IPS-20b (cell line): ENCODE measurements at regions not wholly inside any gene's neighbourhood (a gene's known extent, or its start where the extent isn't known, plus 50 kb on each side); places are given as distances from the start of the nearest gene placed in this dataset.
"Not testable (repeated sequence)": the region's sequence is repeated elsewhere in the genome, so short reads cannot be mapped to it uniquely, and the experiment has no call there.

ENCODE experiments used
- H3K27ac ChIP-seq: one replicate; pipeline ENCODE4 v1.5.1; 2013; ENCODE audit warnings: low read length
- H3K27me3 ChIP-seq: 2 replicates; pipeline ENCODE4 v1.6.1; 2013; ENCODE audit warnings: mild to moderate bottlenecking, low read length, inconsistent platforms; ENCODE audit not compliant: insufficient read depth
- H3K36me3 ChIP-seq: 2 replicates; pipeline ENCODE4 v1.6.1; 2013; ENCODE audit warnings: low read depth, mild to moderate bottlenecking, inconsistent platforms, low read length, moderate library complexity; ENCODE audit not compliant: insufficient read depth
- H3K4me1 ChIP-seq: 2 replicates; pipeline ENCODE4 v1.6.1; 2013; ENCODE audit warnings: mild to moderate bottlenecking, control low read depth, inconsistent platforms, low read length, moderate library complexity; ENCODE audit not compliant: insufficient read depth
- H3K4me3 ChIP-seq: 2 replicates; pipeline ENCODE4 v1.5.1; 2013; ENCODE audit warnings: mild to moderate bottlenecking, low read length, inconsistent platforms
- H3K9ac ChIP-seq: 2 replicates; pipeline ENCODE4 v1.6.1; 2013; ENCODE audit warnings: low read depth, mild to moderate bottlenecking, inconsistent platforms, low read length, moderate library complexity
- H3K9me3 ChIP-seq: 2 replicates; pipeline ENCODE4 v1.6.1; 2013; ENCODE audit warnings: mild to moderate bottlenecking, low read depth, low read length, inconsistent platforms; ENCODE audit not compliant: insufficient read depth

DNA sequence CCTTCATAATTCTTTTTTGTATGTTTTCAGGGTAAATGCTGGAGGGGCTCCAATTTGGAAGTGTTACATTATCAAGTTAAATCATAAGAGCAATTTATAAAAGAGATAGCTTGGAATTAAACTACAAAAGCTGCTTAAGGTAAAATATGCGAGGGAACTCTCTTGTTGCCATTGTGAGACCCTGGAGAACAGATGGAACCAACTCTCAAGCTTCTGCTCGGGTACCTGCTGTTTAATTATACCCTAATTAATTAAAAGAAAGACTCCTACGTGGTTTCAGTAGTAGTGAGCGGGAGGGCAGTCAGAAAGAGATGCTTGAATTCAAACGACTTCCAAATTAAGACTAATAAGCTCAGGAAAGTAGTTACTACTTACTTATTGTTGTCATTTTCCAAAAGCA, 313.1 kb upstream of the TACR3 start:
- Histone ChIP-seq H3K9me3 (no peaks in the 10 kb centered on the region), H3K9ac (no peak overlapping the region), H3K27ac (no peak overlapping the region), H3K36me3 (no peaks in the 10 kb centered on the region), H3K4me1 (no peaks in the 10 kb centered on the region), H3K27me3 (no peaks in the 10 kb centered on the region), H3K4me3 (no peak overlapping the region)

- Histone ChIP-seq H3K36me3 (no peaks in the 10 kb centered on the region), H3K4me3 (no peak overlapping the region), H3K9ac (no peak overlapping the region), H3K27me3 (no peaks in the 10 kb centered on the region), H3K9me3 (no peaks in the 10 kb centered on the region), H3K27ac (no peak overlapping the region), H3K4me1 (no peaks in the 10 kb centered on the region)
Observed at GRCh38 chr4:104025251-104025650, 305.5 kb upstream of the TACR3 start.

DNA sequence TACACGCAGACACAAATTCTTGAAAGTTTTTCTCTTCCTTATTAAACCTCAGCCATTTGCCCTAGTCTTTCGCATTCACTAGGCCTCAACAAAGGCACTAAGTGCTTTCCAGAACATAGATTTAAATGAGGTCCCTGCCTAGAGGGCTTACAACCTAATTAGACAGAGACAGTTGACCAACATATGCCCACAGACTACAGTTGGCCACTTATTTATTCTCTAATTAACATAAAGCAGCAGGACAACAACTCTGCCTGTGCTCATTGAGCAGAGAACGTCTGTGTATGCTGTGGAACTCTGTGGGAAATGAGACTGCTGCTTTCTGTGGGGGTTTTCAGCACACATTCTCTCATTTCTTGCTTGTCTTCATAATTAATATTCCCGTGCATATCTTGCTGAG, 303.0 kb upstream of the TACR3 start:
- H3K9ac ChIP-seq, result no peak overlapping the region
- H3K36me3 ChIP-seq, result no peaks in the 10 kb centered on the region
- no peaks in the 10 kb centered on the region for H3K27me3 ChIP-seq
- H3K27ac ChIP-seq, result no peak overlapping the region
- H3K4me3 ChIP-seq, result no peak overlapping the region
- no peaks in the 10 kb centered on the region for H3K9me3 ChIP-seq
- no peaks in the 10 kb centered on the region for H3K4me1 ChIP-seq

GRCh38 chr4:104022226-104022625, 302.4 kb upstream of the TACR3 start:
- Histone ChIP-seq H3K36me3 (no peaks in the 10 kb centered on the region), H3K27ac (no peak overlapping the region), H3K4me3 (no peak overlapping the region), H3K27me3 (no peaks in the 10 kb centered on the region), H3K4me1 (no peaks in the 10 kb centered on the region), H3K9ac (no peak overlapping the region), H3K9me3 (no peaks in the 10 kb centered on the region)

DNA sequence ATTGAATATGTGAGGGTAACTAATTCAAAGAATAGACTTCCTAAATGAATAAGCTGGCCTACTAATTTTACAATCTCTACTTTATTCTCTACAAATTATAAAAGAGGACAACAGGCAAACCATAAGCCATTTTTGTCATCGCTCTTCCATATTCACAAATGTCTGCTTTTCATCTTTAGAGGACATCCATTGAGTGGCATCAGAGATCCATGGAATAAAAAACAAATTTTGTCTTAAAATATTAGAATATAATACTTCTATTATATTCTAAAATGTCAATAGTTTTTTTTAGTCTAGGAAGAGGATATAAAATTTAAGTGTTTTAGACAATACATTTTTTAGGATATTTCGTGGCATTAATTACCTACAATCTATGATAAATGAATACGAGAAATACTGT, 300.9 kb upstream of the TACR3 start:
- no peaks in the 10 kb centered on the region for H3K27me3 ChIP-seq

GRCh38 chr4:104017213-104017612, 297.4 kb upstream of the TACR3 start:
- no peak overlapping the region for H3K4me3 ChIP-seq
- H3K9me3 ChIP-seq, result no peaks in the 10 kb centered on the region
- H3K4me1 ChIP-seq, result no peaks in the 10 kb centered on the region
- H3K9ac ChIP-seq, result no peak overlapping the region
- no peaks in the 10 kb centered on the region for H3K36me3 ChIP-seq
- no peak overlapping the region for H3K27ac ChIP-seq
- no peaks in the 10 kb centered on the region for H3K27me3 ChIP-seq

More for the DNA sequence above, 300.9 kb upstream of the TACR3 start:
- Histone ChIP-seq H3K9ac (no peak overlapping the region), H3K4me1 (no peaks in the 10 kb centered on the region), H3K36me3 (no peaks in the 10 kb centered on the region), H3K9me3 (no peaks in the 10 kb centered on the region), H3K27ac (no peak overlapping the region), H3K4me3 (no peak overlapping the region)

DNA sequence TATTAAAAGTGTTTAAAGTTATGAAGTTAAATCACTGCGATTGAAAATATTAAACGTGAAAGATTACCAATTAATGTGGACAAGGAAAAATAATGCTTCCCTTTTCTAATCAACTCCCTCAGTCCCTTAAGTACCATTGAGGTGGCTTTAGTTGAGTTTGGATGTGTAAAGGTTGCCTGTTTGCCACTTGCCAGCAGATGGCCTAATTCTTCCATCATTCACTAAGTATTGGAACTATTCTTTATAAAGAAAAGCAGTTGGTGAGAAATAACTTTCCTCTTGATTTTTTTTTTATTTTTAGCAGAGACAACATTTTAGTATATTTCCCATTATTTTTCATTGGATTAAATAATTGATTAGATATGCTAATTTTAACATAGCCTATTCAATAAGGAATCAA, 295.9 kb upstream of the TACR3 start:
- no peak overlapping the region for H3K27ac ChIP-seq
- no peak overlapping the region for H3K4me3 ChIP-seq
- no peaks in the 10 kb centered on the region for H3K27me3 ChIP-seq
- no peaks in the 10 kb centered on the region for H3K36me3 ChIP-seq
- no peak overlapping the region for H3K9ac ChIP-seq
- no peaks in the 10 kb centered on the region for H3K9me3 ChIP-seq
- H3K4me1 ChIP-seq, result no peaks in the 10 kb centered on the region

- Histone ChIP-seq H3K27ac (no peak overlapping the region), H3K27me3 (no peaks in the 10 kb centered on the region), H3K9me3 (no peaks in the 10 kb centered on the region), H3K9ac (no peak overlapping the region), H3K4me1 (no peaks in the 10 kb centered on the region), H3K36me3 (no peaks in the 10 kb centered on the region), H3K4me3 (no peak overlapping the region)
Observed at GRCh38 chr4:104010722-104011121, 290.9 kb upstream of the TACR3 start.

DNA sequence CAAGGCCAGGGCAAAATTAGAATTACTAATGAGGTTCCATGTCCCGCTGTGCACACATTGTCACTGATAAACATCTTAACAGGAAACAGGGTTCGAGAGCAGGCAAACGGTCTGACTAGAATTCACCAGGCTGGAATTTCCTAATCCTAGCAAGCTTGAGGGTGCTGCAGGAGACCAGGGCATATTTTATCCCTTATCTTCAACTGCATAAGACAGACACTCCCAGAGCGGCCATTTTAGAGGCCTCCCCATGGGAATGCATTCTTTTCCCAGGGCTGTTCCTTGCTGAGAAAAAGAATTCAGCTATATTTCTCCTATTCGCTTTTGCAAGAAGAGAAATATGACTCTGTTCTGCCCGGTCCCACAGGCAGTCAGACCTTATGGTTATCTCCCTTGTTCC, 282.5 kb upstream of the TACR3 start:
- not testable (repeated sequence) for H3K27me3 ChIP-seq, H3K27ac ChIP-seq, H3K4me3 ChIP-seq, H3K4me1 ChIP-seq, H3K9ac ChIP-seq, H3K36me3 ChIP-seq
- peaks cover 15% of the 10 kb centered on the region for H3K9me3 ChIP-seq

GRCh38 chr4:103998756-103999155, 279.0 kb upstream of the TACR3 start:
- H3K9ac ChIP-seq, result no peak overlapping the region
- H3K27me3 ChIP-seq, result no peaks in the 10 kb centered on the region
- no peak overlapping the region for H3K4me3 ChIP-seq
- peaks cover 15% of the 10 kb centered on the region for H3K9me3 ChIP-seq
- H3K36me3 ChIP-seq, result no peaks in the 10 kb centered on the region
- peaks cover 13% of the 10 kb centered on the region; the same call in 1 of the 2 replicates for H3K4me1 ChIP-seq
- no peak overlapping the region for H3K27ac ChIP-seq

GRCh38 chr4:103996637-103997036, 276.9 kb upstream of the TACR3 start:
- Histone ChIP-seq H3K27ac (no peak overlapping the region), H3K4me1 (peaks cover 13% of the 10 kb centered on the region; the same call in 1 of the 2 replicates), H3K27me3 (no peaks in the 10 kb centered on the region), H3K4me3 (0 out of 2 replicates have a peak overlapping the region, but pooled peaks have one; percentile 25), H3K9ac (peak overlapping the region; percentile 50; the same call in 1 of the 2 replicates), H3K36me3 (no peaks in the 10 kb centered on the region), H3K9me3 (peaks cover 8% of the 10 kb centered on the region)

DNA sequence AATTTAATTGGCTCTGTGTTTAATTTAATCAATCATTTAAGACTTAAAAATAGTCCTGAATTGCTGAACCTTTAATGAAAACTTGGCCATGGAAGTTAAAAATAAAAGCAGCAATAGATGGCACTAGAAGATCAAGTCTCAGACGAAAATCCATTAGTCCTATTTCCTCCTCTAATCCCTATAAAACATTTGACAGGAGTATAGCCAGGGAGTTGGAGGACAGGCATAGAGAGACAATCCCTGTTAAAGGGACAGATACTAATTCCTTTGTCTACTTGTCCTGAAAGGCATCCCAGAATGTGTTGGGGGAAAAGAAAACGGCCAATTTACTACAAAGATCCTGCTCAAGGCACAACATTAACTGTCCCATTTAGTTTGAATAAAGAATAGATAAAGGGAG, 276.3 kb upstream of the TACR3 start:
- Histone ChIP-seq H3K27ac (no peak overlapping the region), H3K27me3 (no peaks in the 10 kb centered on the region), H3K4me3 (no peak overlapping the region), H3K36me3 (no peaks in the 10 kb centered on the region), H3K9me3 (peaks cover 9% of the 10 kb centered on the region), H3K4me1 (peaks cover 13% of the 10 kb centered on the region; the same call in 1 of the 2 replicates), H3K9ac (peak overlapping the region; percentile 33; the same call in 1 of the 2 replicates)

DNA sequence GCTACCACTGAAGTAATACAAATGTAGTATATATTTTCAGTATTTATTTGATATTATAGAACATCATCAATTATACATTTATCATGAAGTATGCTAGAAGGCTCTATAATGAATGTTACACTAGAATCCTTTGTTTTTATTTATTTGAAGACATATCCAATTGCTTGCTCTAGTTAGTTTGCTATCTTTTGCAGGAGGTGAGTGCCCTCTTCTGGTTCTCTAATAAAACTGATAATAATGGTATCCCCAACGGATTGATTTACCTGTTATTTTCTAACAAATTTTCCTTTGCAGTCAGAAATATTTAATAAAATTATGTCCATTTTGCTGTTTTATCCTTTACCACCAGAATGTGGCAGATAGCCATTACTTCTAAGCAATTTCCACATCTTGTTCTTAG, 274.3 kb upstream of the TACR3 start:
- no peak overlapping the region for H3K4me3 ChIP-seq
- no peak overlapping the region for H3K27ac ChIP-seq
- no peaks in the 10 kb centered on the region for H3K36me3 ChIP-seq
- peaks cover 13% of the 10 kb centered on the region; the same call in 1 of the 2 replicates for H3K4me1 ChIP-seq
- no peaks in the 10 kb centered on the region for H3K27me3 ChIP-seq
- peaks cover 9% of the 10 kb centered on the region for H3K9me3 ChIP-seq
- H3K9ac ChIP-seq, result no peak overlapping the region
